Psoas muscle (tissue), 7 donors: ENCODE measurements at regions not wholly inside any gene's neighbourhood (a gene's known extent, or its start where the extent isn't known, plus 50 kb on each side); places are given as distances from the start of the nearest gene placed in this dataset.

ENCODE experiments used
- ATAC-seq, 4 donors: fragments of 200-7000 bp; cut with Tn5 transposase; one replicate each; pipeline ENCODE4 v1.9.1; 2020; ENCODE audit warnings: moderate library complexity in 3 of 4, mild to moderate bottlenecking in 2 of 4
- DNase-seq, 2 donors: peaks; one replicate each; pipeline ENCODE4 v3.0.0-alpha.2; 2020
- H3K27ac ChIP-seq: fragments of 200-600 bp; one replicate; pipeline ENCODE4 v1.8.0; 2022
- H3K27me3 ChIP-seq, 3 donors: fragments of 200-600 bp in 1 of 3; one replicate each; pipeline versions ENCODE4 v1.6.1 to v1.8.0; 2013 to 2022; ENCODE audit warnings: low read length in 2 of 3, mild to moderate bottlenecking in 2 of 3, moderate library complexity in 1 of 3; ENCODE audit not compliant: insufficient read depth in 3 of 3
- H3K36me3 ChIP-seq, 2 donors: fragments of 200-600 bp in 1 of 2; one replicate each; pipeline versions ENCODE4 v1.6.1 to v1.8.0; 2013 to 2022; ENCODE audit warnings: low read depth in 1 of 2, mild to moderate bottlenecking in 1 of 2, moderate library complexity in 1 of 2; ENCODE audit not compliant: insufficient read depth in 1 of 2
- H3K4me1 ChIP-seq: fragments of 200-600 bp; one replicate; pipeline ENCODE4 v1.8.0; 2022
- H3K4me3 ChIP-seq: fragments of 200-600 bp; one replicate; pipeline ENCODE4 v1.8.0; 2022; ENCODE audit warnings: mild to moderate bottlenecking
- H3K9me3 ChIP-seq: fragments of 200-600 bp; one replicate; pipeline ENCODE4 v1.8.0; 2022
- WGBS, 3 donors: extraction: QIAGEN DNeasy Blood & Tissue Kit; methylation state at CpG; one replicate each; pipeline versions ENCODE4 v1.1.6 to v1.1.7; 2013; 5-methylcytosine and 5-hydroxymethylcytosine counted together
- intact Hi-C, 2 donors: fragments of 100-400 bp; cut with DNase I; formaldehyde crosslinking; loops; one replicate each; pipeline versions ENCODE4 v1.11.0 to v1.14.2; 2022
- TF ChIP-seq, protein P1 (sequence below): fragments of 200-600 bp; IDR thresholded peaks from one replicate; pipeline ENCODE4 v1.8.0; 2022; ENCODE audit warnings: antibody characterized with exemption
- donor health status: healthy with polysubstance abuse.
- donor health status: DM: no; HTN: no; CAD: no; lungs with moderate emphysema.
- donor health status: Bipolar disorder and iron deficiency.
- donor health status: healthy.
- donor health status: DM: yes; HTN: yes; CAD: no.
- donor health status: DM: no; HTN: no; CAD: no.
- donor health status: DM: yes; HTN: yes; CAD: no.

DNA sequence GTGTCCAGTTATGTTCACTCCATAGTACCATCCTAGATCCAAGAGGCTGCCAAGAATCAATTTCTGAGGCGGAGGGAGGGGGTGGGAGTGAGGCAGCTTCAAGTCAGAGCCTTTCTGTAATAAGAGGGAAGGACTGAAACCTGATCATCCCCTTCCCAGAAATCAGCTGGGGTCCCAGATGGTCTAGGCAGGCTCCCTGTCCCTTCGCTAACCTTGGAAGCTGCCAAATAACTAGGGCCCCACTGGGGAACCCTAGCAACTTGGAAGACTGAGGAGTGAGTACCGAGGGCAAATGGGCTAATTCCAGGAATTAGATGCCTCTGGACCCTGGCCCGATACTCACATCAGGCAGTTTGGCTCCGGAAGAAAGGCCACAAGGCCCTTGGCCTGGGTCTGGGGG lies 113.3 kb downstream of the NAV1 start:
- WGBS, 3 donors, result 71 to 85% (median 73%) methylated on average over 5 of the region's 5 CpGs
- no peak overlapping the region for H3K27ac ChIP-seq
- H3K4me3 ChIP-seq, result no peak overlapping the region
- no peaks in the 10 kb centered on the region for H3K9me3 ChIP-seq
- intact Hi-C loops, result loop anchor here in 1 of 2 donors (5.0 kb wide), 1 partner anchor 90 kb away; no protein-coding TSS in a partner anchor
- DNase-seq (no peak), ATAC-seq (no peak)
- TF ChIP-seq, protein P1, sequence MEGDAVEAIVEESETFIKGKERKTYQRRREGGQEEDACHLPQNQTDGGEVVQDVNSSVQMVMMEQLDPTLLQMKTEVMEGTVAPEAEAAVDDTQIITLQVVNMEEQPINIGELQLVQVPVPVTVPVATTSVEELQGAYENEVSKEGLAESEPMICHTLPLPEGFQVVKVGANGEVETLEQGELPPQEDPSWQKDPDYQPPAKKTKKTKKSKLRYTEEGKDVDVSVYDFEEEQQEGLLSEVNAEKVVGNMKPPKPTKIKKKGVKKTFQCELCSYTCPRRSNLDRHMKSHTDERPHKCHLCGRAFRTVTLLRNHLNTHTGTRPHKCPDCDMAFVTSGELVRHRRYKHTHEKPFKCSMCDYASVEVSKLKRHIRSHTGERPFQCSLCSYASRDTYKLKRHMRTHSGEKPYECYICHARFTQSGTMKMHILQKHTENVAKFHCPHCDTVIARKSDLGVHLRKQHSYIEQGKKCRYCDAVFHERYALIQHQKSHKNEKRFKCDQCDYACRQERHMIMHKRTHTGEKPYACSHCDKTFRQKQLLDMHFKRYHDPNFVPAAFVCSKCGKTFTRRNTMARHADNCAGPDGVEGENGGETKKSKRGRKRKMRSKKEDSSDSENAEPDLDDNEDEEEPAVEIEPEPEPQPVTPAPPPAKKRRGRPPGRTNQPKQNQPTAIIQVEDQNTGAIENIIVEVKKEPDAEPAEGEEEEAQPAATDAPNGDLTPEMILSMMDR, result no peak
- H3K36me3 ChIP-seq, result no peaks in the 10 kb centered on the region
- H3K4me1 ChIP-seq, result peaks cover 21% of the 10 kb centered on the region
- peaks cover 0 to 28% (median 0%) of the 10 kb centered on the region in 3 donors for H3K27me3 ChIP-seq

DNA sequence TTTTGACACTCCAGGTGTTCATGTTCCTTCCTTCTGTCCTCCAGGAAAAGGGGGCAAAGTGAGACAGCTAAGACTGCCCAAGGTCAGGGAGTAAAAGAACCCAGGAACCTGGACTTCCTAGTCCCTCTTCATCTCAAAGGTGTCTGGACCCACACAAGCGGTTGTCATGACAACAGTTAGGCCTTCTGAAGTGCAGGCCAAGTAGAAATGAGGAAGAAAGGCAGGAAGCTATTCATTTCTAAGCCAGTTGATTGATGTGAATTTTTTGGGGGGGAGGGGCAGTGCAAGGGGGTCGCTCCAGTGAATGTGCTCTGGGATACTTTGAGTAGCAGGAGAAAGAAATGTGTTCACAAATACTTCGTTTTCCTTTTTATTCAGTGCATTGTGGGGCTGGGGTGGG lies 114.3 kb downstream of the NAV1 start:
- Histone ChIP-seq H3K4me3 (no peak overlapping the region), H3K36me3 (no peaks in the 10 kb centered on the region), H3K4me1 (peaks cover 21% of the 10 kb centered on the region), H3K27me3 (peaks cover 0 to 24% (median 0%) of the 10 kb centered on the region in 3 donors), H3K9me3 (no peaks in the 10 kb centered on the region), H3K27ac (no peak overlapping the region)
- ATAC-seq (no peak), DNase-seq (no peak)
- intact Hi-C loops, result loop anchor here in 1 of 2 donors (5.0 kb wide), 1 partner anchor 91 kb away; no protein-coding TSS in a partner anchor
- 64 to 66% (median 65%) methylated on average over 3 of the region's 3 CpGs for WGBS, 3 donors
- TF ChIP-seq, protein P1, result no peak

DNA sequence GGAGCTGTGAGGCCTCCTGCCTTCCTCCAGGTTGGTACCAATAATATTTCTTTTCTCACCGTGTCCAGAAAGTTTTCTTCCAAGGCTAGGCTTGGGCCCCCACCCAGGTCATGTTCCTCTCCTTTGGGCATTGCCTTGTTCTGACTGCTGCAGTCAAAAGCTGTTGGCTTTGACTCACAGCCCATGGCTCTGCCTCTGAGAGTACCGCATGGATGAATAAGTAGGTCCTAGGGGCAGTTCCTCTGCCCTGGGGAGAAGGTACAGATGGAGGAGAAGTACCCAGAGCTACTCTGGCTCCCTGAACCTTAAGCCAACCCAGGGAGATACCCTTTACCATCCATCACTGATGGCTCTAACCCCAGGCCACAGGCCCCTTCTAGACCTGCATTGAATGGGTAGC lies 115.0 kb downstream of the NAV1 start:
- H3K9me3 ChIP-seq, result no peaks in the 10 kb centered on the region
- no peak overlapping the region for H3K4me3 ChIP-seq
- peaks cover 0 to 20% (median 0%) of the 10 kb centered on the region in 3 donors for H3K27me3 ChIP-seq
- intact Hi-C loops, result loop anchor here in 1 of 2 donors (5.0 kb wide), 1 partner anchor 92 kb away; no protein-coding TSS in a partner anchor
- WGBS, 3 donors, result 56 to 82% (median 62%) methylated on average over 2 of the region's 2 CpGs
- DNase-seq, result no peak
- ATAC-seq, result no peak
- H3K27ac ChIP-seq, result no peak overlapping the region
- no peaks in the 10 kb centered on the region for H3K36me3 ChIP-seq
- TF ChIP-seq, protein P1, result no peak
- peaks cover 19% of the 10 kb centered on the region for H3K4me1 ChIP-seq

DNA sequence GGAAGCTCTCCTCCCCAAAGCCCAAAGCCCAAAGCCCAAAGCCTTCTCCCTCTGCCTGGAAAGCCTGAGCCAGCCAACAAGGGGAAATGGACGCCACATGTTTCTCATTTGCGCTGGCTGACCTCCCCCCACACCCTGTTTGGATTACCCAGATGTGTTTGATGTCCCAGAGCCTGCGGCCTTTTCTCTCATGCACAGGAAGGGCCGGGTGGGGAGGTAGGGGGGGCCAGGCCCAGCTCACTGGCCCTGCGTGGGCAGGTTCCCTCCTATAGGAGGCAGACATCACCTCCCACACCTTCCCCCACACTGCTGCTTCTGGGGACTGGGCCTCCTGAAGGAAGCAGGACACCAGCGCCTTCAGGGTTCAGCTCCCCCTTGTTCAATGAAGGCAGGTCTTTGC lies 116.3 kb downstream of the NAV1 start:
- TF ChIP-seq, protein P1, result no peak
- H3K27me3 ChIP-seq, result peaks cover 0 to 7% (median 0%) of the 10 kb centered on the region in 3 donors
- ATAC-seq (no peak), DNase-seq (peak in 1 of 2 donors; percentile 48)
- H3K4me1 ChIP-seq, result peaks cover 5% of the 10 kb centered on the region
- 54 to 65% (median 64%) methylated on average over 6 of the region's 6 CpGs for WGBS, 3 donors
- no peaks in the 10 kb centered on the region for H3K36me3 ChIP-seq
- H3K27ac ChIP-seq, result no peak overlapping the region
- intact Hi-C loops, result no loop called here
- no peaks in the 10 kb centered on the region for H3K9me3 ChIP-seq
- H3K4me3 ChIP-seq, result no peak overlapping the region

DNA sequence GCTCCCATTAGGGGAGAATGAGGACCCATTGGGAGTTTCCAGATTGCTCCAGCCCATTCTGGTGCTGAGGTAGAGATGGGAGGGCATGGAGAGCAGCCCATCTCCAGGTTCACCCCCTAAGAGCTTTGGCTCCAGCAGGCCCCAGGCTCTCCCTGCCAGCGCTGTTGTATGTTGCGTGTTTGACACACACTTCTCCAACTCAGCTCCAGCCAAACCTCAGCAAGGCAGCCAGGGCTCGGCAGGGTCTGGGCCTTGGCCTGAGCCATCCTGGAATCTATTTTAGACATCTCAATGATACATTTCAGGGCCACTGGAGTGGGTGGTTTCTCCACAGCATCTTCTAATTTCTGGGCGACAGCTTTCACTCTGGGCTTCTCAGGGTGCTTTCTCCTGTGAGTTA lies 117.0 kb downstream of the NAV1 start:
- Histone ChIP-seq H3K4me1 (no peaks in the 10 kb centered on the region), H3K27me3 (peaks cover 0 to under 1% (median 0%) of the 10 kb centered on the region in 3 donors), H3K9me3 (no peaks in the 10 kb centered on the region), H3K36me3 (no peaks in the 10 kb centered on the region), H3K4me3 (no peak overlapping the region), H3K27ac (no peak overlapping the region)
- intact Hi-C loops, result no loop called here
- ATAC-seq (peak in 1 of 4 donors; percentile 48), DNase-seq (peak in 1 of 2 donors; percentile 46)
- 50 to 66% (median 57%) methylated on average over 4 of the region's 4 CpGs for WGBS, 3 donors
- TF ChIP-seq, protein P1, result no peak
